ENCODE measurements at regions not wholly inside any gene's neighbourhood (a gene's known extent, or its start where the extent isn't known, plus 50 kb on each side); places are given as distances from the start of the nearest gene placed in this dataset.
A peak's percentile ranks its signal among the peaks of the same experiment; 100 is the strongest.

GRCh38 chr6:156718647-156719394, 58.4 kb upstream of the ARID1B start:
- peak; percentile 14 for DNase-seq
- no peak for TF ChIP-seq CTCF (IDR thresholded peaks at IDR 0.05)
- no peak for TF ChIP-seq POLR2AphosphoS5 (IDR thresholded peaks at IDR 0.05)
- TF ChIP-seq POLR2A (IDR thresholded peaks at IDR 0.05): no peak
- no peak for TF ChIP-seq EP300 (IDR thresholded peaks at IDR 0.05; ENCODE audit: low read depth)
- 88 to 90% methylated on average over 12 to 18 of the region's 18 CpGs for WGBS, 2 donors (ENCODE audit: low coverage in 1 of 2)

GRCh38 chr6:156717542-156717941, 59.6 kb upstream of the ARID1B start:
- Histone ChIP-seq H3K9me3 (no peaks in the 10 kb centered on the region), H3K27me3 (no peaks in the 10 kb centered on the region), H3K27ac (no peak overlapping the region), H3K4me1 (peaks cover 9 to 31% (median 24%) of the 10 kb centered on the region in 4 donors), H3K36me3 (no peaks in the 10 kb centered on the region), H3K4me3 (no peak overlapping the region)
- WGBS, 2 donors (ENCODE audit: low coverage in 1 of 2): 86 to 87% methylated on average over 5 of the region's 5 CpGs
- no peak for DNase-seq
- intact Hi-C loops (cut with DNase I; ENCODE audit: low total_unique reads) (no loop called here), in situ Hi-C loops (cut with MboI; ENCODE audit: low pct_ligation_motif_present in 1 of 4, low pct_unique_long_range_greater_than_20kb in 1 of 4, low sequenced_read_pairs in 3 of 4) (no loop called here)
- TF ChIP-seq POLR2AphosphoS5 (IDR thresholded peaks at IDR 0.05) (no peak), POLR2A (IDR thresholded peaks at IDR 0.05) (no peak), EP300 (IDR thresholded peaks at IDR 0.05; ENCODE audit: low read depth) (no peak), CTCF (IDR thresholded peaks at IDR 0.05) (no peak)

More at GRCh38 chr6:156718647-156719394, 58.4 kb upstream of the ARID1B start:
- Histone ChIP-seq H3K4me1 (peaks cover 9 to 31% (median 24%) of the 10 kb centered on the region in 4 donors), H3K9me3 (no peaks in the 10 kb centered on the region), H3K27me3 (no peaks in the 10 kb centered on the region), H3K4me3 (no peak overlapping the region), H3K36me3 (no peaks in the 10 kb centered on the region), H3K27ac (peak overlapping the region; percentile 85 to 96 (median 90))
- intact Hi-C loops (cut with DNase I; ENCODE audit: low total_unique reads): no loop called here
- in situ Hi-C loops (cut with MboI; ENCODE audit: low pct_ligation_motif_present in 1 of 4, low pct_unique_long_range_greater_than_20kb in 1 of 4, low sequenced_read_pairs in 3 of 4): no loop called here

GRCh38 chr6:156715839-156716238, 61.3 kb upstream of the ARID1B start:
- no peaks in the 10 kb centered on the region for H3K36me3 ChIP-seq
- in situ Hi-C loops (cut with MboI; ENCODE audit: low pct_ligation_motif_present in 1 of 4, low pct_unique_long_range_greater_than_20kb in 1 of 4, low sequenced_read_pairs in 3 of 4) (no loop called here), intact Hi-C loops (cut with DNase I; ENCODE audit: low total_unique reads) (no loop called here)
- WGBS, 2 donors (ENCODE audit: low coverage in 1 of 2): 68 to 75% methylated on average over 5 of the region's 5 CpGs
- no peak overlapping the region for H3K4me3 ChIP-seq
- TF ChIP-seq POLR2AphosphoS5 (IDR thresholded peaks at IDR 0.05): no peak
- no peak for TF ChIP-seq EP300 (IDR thresholded peaks at IDR 0.05; ENCODE audit: low read depth)
- TF ChIP-seq CTCF (IDR thresholded peaks at IDR 0.05): no peak
- TF ChIP-seq POLR2A (IDR thresholded peaks at IDR 0.05): no peak
- no peak for DNase-seq
- H3K27me3 ChIP-seq: no peaks in the 10 kb centered on the region
- H3K27ac ChIP-seq: no peak overlapping the region
- H3K4me1 ChIP-seq: peaks cover 7 to 16% (median 11%) of the 10 kb centered on the region in 4 donors
- H3K9me3 ChIP-seq: no peaks in the 10 kb centered on the region

GRCh38 chr6:156713548-156713947, 63.6 kb upstream of the ARID1B start:
- intact Hi-C loops (cut with DNase I; ENCODE audit: low total_unique reads) (no loop called here), in situ Hi-C loops (cut with MboI; ENCODE audit: low pct_ligation_motif_present in 1 of 4, low pct_unique_long_range_greater_than_20kb in 1 of 4, low sequenced_read_pairs in 3 of 4) (no loop called here)
- no peak for DNase-seq
- Histone ChIP-seq H3K27ac (no peak overlapping the region), H3K9me3 (no peaks in the 10 kb centered on the region), H3K4me3 (no peak overlapping the region), H3K27me3 (no peaks in the 10 kb centered on the region), H3K36me3 (no peaks in the 10 kb centered on the region), H3K4me1 (no peaks in the 10 kb centered on the region)
- WGBS, 2 donors (ENCODE audit: low coverage in 1 of 2): 69 to 78% methylated on average over 5 of the region's 5 CpGs
- TF ChIP-seq CTCF (IDR thresholded peaks at IDR 0.05) (no peak), EP300 (IDR thresholded peaks at IDR 0.05; ENCODE audit: low read depth) (no peak), POLR2A (IDR thresholded peaks at IDR 0.05) (no peak), POLR2AphosphoS5 (IDR thresholded peaks at IDR 0.05) (no peak)
